ENCODE measurements at regions not wholly inside any gene's neighbourhood (a gene's known extent, or its start where the extent isn't known, plus 50 kb on each side); places are given as distances from the start of the nearest gene placed in this dataset.

DNA sequence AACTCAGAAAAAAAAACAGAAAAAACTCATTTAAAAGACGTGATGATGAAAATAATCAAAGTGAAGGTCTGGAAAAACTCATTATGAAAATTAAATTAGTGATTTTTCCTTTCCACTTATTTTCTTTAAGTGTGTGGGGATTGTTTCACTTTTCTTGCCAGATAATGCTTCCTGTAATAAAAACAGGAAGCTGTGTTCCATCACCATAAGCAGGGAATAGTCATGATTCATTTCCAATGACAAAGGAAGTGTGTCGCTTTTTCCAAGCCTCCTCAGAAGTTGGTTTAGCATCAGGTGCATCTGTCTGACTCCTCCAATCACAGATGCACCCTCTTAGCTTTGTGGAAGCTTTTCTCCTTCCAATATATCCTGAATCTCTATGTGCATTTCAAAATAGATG is 2068.7 kb downstream of the MAT2B start:
- H3K9me3 Mint-ChIP-seq = peaks cover 2 to 9% (median 4%) of the 10 kb centered on the region in 3 donors
- no peaks in the 10 kb centered on the region for H3K27me3 Mint-ChIP-seq
- H3K4me1 Mint-ChIP-seq = no peaks in the 10 kb centered on the region
- no peak overlapping the region for H3K27ac Mint-ChIP-seq
- H3K36me3 Mint-ChIP-seq = no peaks in the 10 kb centered on the region
- H3K4me3 Mint-ChIP-seq = no peak overlapping the region

DNA sequence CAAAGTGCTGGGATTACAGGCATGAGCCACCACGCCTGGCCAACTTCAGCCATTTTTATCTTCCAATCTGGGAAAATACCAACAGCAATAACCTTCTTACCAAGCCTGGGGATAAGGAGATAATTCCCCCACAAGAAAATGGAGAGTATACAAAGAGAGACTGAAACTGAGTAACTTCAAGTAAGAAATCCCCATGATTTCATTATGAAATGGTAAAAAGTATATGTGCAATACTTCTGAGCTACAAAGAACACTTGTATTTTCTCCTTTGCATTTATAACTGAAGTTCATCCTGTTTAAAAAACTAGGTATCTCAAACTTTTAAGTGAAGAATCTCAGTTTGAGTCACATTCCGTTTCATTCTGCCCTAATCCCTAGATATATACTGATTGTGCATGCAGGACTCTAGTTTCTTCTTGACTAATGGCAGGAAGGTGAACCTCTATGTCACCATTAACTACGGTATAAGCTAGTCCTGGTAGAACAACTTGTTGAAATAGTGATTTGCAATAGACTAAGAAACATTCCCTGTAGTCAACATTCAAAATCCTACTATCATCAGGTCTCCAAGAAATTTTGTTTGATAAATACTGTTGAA is 2071.4 kb downstream of the MAT2B start:
- no peaks in the 10 kb centered on the region for H3K4me1 Mint-ChIP-seq
- H3K27me3 Mint-ChIP-seq = no peaks in the 10 kb centered on the region
- peaks cover 2 to 9% (median 4%) of the 10 kb centered on the region in 3 donors for H3K9me3 Mint-ChIP-seq
- H3K4me3 Mint-ChIP-seq = no peak overlapping the region
- no peaks in the 10 kb centered on the region for H3K36me3 Mint-ChIP-seq
- H3K27ac Mint-ChIP-seq = no peak overlapping the region

DNA sequence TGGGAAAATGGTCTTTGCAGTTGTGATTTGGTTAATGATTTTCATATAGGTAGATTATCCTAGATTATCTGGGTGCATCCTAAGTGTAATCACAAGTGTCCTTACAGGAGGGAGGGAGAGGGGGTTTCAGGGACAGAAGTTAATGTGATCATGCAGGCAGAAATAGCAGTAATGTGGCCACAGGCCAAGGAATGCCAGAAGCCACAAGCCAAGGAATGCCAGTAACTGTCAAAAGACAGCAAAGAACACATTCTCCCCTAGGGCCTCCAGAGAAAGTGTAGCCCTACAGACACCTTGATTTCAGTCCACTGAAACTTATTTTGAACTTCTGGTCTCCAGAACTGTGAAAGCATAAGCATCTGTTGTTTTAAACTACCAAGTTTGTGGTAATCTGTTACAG is 2074.5 kb downstream of the MAT2B start:
- Mint-ChIP-seq H3K9me3 (peaks cover 2 to 4% (median 4%) of the 10 kb centered on the region in 3 donors), H3K4me3 (no peak overlapping the region), H3K27me3 (no peaks in the 10 kb centered on the region), H3K36me3 (no peaks in the 10 kb centered on the region), H3K4me1 (no peaks in the 10 kb centered on the region), H3K27ac (no peak overlapping the region)

DNA sequence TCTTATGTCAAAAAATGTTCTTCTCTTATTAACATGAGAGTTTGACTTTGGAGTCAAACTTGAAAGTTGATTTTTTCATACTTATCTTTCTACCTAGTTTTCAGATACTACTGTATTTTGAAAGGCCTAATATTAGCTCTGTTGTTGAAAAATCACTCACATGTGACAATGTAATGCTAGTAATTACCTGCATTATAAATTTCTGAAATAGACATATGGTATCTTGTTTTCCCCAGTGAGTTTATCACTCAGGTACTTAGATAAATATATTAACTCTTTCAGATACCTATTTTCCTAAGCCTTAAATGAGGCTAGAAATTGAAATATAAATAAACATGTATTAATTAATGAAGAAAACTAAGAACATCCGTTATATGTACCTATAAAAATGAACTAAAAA is 2089.3 kb downstream of the MAT2B start:
- Mint-ChIP-seq H3K4me1 (peaks cover 0 to 1% (median 0%) of the 10 kb centered on the region in 3 donors), H3K27me3 (no peaks in the 10 kb centered on the region), H3K27ac (no peak overlapping the region), H3K36me3 (no peaks in the 10 kb centered on the region), H3K9me3 (peaks cover 0 to 10% (median 0%) of the 10 kb centered on the region in 3 donors), H3K4me3 (no peak overlapping the region)

DNA sequence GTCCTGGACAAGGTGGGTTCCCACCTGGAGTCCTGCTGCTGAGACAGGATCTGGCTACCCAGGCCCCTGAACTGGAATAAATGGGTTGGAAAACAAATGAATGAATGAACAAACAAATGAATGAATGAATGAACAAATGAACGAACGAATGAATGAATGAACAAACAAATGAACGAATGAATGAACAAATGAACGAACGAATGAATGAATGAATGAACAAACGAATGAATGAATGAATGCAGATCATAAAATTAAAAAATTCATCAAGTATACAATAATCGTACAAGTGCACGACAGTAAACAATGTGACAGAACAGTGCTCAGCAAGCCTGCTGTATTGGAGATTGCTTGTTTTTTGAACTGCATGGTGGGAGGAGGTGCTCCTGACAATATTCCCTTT is 2097.1 kb downstream of the MAT2B start:
- no peaks in the 10 kb centered on the region for H3K4me1 Mint-ChIP-seq
- no peaks in the 10 kb centered on the region for H3K27me3 Mint-ChIP-seq
- H3K9me3 Mint-ChIP-seq = peaks cover 0 to 6% (median 6%) of the 10 kb centered on the region in 3 donors
- H3K4me3 Mint-ChIP-seq = no peak overlapping the region
- H3K36me3 Mint-ChIP-seq = no peaks in the 10 kb centered on the region
- no peak overlapping the region for H3K27ac Mint-ChIP-seq

DNA sequence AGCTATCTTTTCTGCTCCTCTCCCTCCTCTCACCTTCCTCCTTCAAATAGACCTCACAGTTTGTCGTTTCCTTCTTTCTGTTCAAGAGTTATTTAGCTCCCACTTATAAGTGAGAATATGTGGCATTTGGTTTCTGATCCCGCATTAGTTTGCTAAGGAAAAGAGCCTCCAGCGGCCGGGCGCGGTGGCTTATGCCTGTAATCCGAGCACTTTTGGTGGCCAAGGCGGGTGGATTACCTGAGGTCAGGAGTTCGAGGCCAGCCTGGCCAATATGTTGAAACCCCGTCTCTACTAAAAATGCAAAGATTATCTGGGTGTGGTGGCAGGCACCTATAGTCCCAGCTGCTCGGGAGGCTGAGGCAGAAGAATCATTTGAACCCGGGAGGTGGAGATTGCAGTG is 2101.6 kb downstream of the MAT2B start:
- Mint-ChIP-seq H3K4me3 (no peak overlapping the region), H3K36me3 (no peaks in the 10 kb centered on the region), H3K9me3 (peaks cover 0 to 6% (median 3%) of the 10 kb centered on the region in 3 donors), H3K27me3 (no peaks in the 10 kb centered on the region), H3K27ac (no peak overlapping the region), H3K4me1 (no peaks in the 10 kb centered on the region)

DNA sequence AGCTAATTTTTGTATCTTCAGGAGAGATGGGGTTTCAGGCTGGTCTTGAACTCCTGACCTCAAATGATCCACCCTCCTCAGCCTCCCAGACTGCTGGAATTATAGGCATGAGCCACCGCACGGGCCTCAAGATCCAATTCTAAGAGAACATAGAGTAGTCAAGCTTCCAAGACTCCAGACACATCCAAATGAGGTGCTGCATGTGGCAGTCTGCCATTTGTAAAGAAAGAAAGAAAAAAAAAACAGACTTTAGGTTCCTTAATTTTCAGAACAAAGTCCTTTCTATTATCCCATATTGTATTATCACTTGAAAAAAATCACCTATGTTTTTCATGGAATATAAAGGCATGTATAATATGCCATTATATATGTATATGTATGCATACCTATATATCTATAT is 2104.5 kb downstream of the MAT2B start:
- Mint-ChIP-seq H3K9me3 (peaks cover 0 to 3% (median under 1%) of the 10 kb centered on the region in 3 donors), H3K27ac (no peak overlapping the region), H3K4me1 (no peaks in the 10 kb centered on the region), H3K27me3 (no peaks in the 10 kb centered on the region), H3K36me3 (no peaks in the 10 kb centered on the region), H3K4me3 (no peak overlapping the region)

DNA sequence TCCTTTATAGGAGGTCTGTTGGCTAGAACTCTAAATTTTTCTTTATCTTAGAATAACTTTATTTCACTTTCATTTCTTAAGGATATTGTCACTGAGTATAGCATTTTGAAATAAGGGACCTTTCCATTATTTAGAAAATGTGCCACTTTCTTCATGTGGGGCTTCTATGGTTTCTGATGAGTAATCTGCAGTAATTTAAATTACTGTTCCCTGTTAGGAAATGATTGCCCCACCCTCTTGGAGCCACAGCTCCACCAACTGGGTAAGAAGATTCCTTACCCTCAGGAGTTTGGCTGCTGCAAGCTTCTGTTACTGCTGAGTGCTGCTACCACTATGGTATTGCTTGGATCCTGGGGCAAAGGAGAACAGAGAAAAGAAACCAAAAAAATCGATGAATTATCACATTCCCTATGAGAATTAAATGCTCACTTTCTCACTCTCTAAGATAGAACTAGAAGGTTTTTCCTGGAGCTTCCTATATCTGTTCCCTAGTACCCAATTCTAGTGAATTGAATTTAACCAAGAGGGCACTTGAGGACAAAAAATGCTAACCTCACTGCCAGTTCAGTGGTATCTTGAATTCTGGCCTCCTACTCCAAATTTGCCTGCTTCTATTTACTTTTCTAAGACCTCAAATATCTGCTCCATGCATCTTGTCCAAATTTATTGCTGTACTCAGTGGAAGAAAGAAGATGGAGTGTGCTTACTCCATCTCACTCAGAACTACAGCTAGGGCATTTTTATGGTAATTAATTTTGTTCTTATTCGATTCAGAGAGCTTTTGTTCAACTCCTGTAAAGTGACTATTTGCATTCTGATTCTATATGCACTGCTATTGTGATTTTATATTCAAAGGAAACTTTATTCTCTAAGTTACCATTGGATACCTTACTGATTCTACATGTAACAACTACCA is 2111.3 kb downstream of the MAT2B start:
- Mint-ChIP-seq H3K27ac (peak overlapping the region in 1 of 3 donors; percentile 40), H3K4me3 (no peak overlapping the region), H3K9me3 (peaks cover 2 to 4% (median 3%) of the 10 kb centered on the region in 3 donors)

DNA sequence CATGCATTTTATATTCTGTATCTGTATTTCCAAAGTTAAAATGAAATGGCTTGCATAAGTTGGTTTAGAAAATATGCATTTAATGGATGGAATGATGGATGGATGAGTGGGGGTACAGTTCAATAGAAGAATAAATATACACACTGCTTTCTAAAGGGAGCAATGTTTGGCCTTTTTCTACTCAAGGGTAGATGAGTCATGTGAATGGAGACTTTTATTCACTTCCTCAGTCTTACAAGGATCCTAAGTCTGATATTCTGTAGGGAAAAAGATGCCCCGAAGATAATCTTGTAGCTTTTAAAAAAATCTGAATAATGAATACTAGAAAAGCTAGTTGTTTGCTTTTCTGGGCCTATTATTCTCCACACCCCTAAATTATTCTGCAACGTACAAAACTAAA is 2112.1 kb downstream of the MAT2B start:
- H3K4me1 Mint-ChIP-seq = no peaks in the 10 kb centered on the region
- peaks cover 2 to 4% (median 3%) of the 10 kb centered on the region in 3 donors for H3K9me3 Mint-ChIP-seq
- H3K27me3 Mint-ChIP-seq = no peaks in the 10 kb centered on the region
- H3K36me3 Mint-ChIP-seq = no peaks in the 10 kb centered on the region
- H3K27ac Mint-ChIP-seq = no peak overlapping the region
- H3K4me3 Mint-ChIP-seq = no peak overlapping the region

More for the DNA sequence above, 2111.3 kb downstream of the MAT2B start:
- H3K4me1 Mint-ChIP-seq = no peaks in the 10 kb centered on the region
- H3K27me3 Mint-ChIP-seq = no peaks in the 10 kb centered on the region
- no peaks in the 10 kb centered on the region for H3K36me3 Mint-ChIP-seq

DNA sequence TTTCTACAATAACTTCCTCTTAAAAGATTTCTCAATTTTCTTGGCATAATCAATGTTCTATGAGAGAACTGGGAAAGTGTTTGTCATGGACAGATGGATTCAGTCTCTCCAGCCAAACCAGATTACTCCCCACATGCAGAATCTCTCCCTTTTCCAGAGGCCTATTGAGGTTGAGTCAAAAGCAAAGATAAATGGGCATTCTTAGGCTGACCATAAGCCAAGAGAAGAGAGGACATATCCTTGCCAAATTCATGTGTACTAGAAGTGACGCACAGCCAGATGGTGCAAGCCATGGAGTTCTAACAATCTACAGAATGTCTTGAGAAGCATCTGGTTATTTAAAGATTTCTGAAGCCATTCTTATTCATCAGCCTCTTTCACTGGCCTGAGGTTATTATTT is 2115.0 kb downstream of the MAT2B start:
- Mint-ChIP-seq H3K4me1 (peaks cover 0 to 3% (median 0%) of the 10 kb centered on the region in 3 donors), H3K9me3 (peaks cover 2 to 3% (median 2%) of the 10 kb centered on the region in 3 donors), H3K27me3 (no peaks in the 10 kb centered on the region), H3K4me3 (no peak overlapping the region), H3K27ac (no peak overlapping the region), H3K36me3 (no peaks in the 10 kb centered on the region)

DNA sequence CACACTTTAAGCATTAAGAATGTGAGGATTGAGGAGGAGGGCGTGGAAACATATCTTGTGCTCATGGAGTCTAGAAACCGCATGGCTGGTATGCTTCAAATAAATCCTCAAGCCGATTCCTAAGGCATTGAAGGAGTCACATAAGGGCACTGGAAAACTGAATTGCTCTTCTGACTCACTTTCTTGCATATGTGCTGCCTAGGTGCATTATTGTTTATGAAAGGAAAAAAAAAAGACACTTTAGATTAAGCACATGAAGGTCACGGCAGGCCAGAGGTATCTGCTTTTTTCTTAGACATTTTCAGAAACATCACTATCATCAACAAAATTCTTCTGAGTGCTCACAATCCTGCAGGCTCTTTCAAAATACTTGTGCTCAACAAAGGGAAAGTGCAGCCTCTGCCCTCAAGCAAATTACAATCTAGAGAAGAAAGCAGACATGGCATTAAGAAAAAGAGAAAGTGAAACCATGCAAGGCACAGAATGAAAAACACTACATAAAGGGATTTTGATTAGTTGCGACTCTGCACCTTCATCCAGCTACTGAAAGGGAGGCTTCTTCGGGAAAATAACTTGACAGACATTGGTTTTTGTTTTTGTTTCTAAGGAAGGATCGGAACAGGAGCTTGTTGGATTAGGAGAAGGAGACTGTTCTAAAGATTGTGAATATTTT is 2117.6 kb downstream of the MAT2B start:
- peaks cover 0 to 3% (median 0%) of the 10 kb centered on the region in 3 donors for H3K4me1 Mint-ChIP-seq
- no peak overlapping the region for H3K27ac Mint-ChIP-seq
- no peaks in the 10 kb centered on the region for H3K27me3 Mint-ChIP-seq
- H3K36me3 Mint-ChIP-seq = no peaks in the 10 kb centered on the region
- H3K9me3 Mint-ChIP-seq = peaks cover 2 to 4% (median 2%) of the 10 kb centered on the region in 3 donors
- no peak overlapping the region for H3K4me3 Mint-ChIP-seq

DNA sequence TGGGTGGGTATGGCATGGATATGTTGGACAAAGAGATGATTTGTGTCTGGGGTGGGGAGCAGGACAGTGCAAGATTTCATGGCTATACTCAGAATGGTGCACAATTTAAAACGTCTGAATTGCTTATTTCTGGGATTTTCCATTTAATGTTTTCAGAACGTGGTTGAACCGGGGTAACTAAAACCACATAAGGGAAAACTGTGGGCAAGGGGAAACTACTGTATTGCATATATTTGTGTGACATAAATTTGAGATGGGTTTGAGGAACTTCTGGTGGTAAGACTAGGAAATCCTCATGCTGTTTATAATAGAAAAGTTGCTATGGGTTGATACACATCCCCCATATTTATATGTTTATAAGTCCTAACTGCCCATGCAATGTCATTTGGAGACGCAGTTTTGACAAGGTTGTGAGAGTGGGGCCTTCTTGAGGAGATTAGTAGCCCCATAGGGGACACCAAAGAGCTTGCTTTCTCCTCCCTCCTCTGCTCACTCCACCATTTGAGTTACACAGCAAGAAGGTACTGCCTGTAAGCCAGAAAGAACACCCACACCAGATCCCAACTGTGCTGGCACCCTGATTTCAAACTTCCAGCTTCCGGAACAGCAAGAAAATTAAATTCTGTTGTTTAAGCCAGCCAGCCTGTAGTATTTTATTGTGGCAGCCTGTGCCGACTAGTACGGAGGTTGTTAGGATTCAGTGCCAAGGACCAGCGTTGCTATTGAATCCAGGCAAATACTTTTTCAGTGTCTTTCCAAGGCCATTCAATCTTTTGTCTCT is 2118.9 kb downstream of the MAT2B start:
- Mint-ChIP-seq H3K4me3 (no peak overlapping the region), H3K27ac (no peak overlapping the region), H3K9me3 (peaks cover 2 to 4% (median 2%) of the 10 kb centered on the region in 3 donors), H3K4me1 (peaks cover 0 to 3% (median 0%) of the 10 kb centered on the region in 3 donors), H3K27me3 (no peaks in the 10 kb centered on the region), H3K36me3 (no peaks in the 10 kb centered on the region)

DNA sequence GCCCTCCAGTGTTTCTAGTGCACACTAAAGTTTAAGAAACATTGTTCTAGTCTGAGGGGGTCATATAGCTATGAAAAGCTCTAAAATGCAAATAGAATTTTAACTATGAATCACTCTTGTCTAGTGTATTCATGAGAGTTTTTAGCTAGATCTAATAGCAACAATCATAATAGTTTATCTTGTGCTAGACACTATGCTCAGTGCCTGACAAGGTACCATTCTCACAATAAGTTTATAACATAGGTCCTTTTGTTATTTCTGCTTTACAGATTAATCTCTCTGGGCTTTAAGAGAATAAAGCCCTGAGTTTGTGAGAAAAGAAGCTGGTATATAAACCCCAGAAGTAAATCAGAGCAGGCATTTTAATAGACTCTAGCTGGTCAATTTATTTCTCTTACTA is 2120.7 kb downstream of the MAT2B start:
- Mint-ChIP-seq H3K4me1 (peaks cover 0 to 3% (median 0%) of the 10 kb centered on the region in 3 donors), H3K27ac (no peak overlapping the region), H3K27me3 (no peaks in the 10 kb centered on the region), H3K4me3 (no peak overlapping the region), H3K36me3 (no peaks in the 10 kb centered on the region), H3K9me3 (peaks cover 0 to 4% (median 0%) of the 10 kb centered on the region in 3 donors)

DNA sequence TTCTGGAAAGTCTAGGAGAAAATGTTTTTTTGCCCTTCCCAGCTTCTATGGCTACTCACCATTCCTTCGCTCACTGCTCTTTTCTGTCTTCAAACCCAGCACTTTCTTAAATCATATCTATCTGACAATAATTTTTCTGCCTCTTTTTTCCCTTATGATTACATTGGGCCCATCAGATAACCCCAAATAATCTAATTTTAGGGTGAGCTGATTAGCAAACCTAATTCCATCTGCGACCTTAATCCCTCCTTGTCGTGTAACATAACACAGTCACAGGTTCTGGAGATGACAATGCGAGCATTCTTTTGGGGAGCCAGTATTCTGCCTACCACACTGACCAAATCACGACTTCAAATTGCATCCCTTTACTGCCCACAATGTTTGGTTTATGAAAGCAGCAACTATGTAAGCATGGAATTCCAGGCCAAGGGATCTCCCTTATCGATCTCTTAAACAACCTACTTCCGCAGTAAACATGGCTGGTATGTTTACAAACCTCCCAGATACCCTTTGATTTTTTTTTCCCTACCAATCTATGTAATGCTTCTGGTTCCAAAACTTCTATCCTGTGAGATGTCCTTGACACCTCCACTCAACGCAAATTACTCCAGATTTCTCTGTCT is 2122.2 kb downstream of the MAT2B start:
- H3K4me1 Mint-ChIP-seq = peaks cover 0 to 3% (median 0%) of the 10 kb centered on the region in 3 donors
- H3K4me3 Mint-ChIP-seq = no peak overlapping the region
- H3K27ac Mint-ChIP-seq = no peak overlapping the region
- no peaks in the 10 kb centered on the region for H3K36me3 Mint-ChIP-seq
- no peaks in the 10 kb centered on the region for H3K27me3 Mint-ChIP-seq
- peaks cover 0 to 4% (median 0%) of the 10 kb centered on the region in 3 donors for H3K9me3 Mint-ChIP-seq

Measured in IgD-negative memory B cell (primary cell).